ENCODE measurements at regions not wholly inside any gene's neighbourhood (a gene's known extent, or its start where the extent isn't known, plus 50 kb on each side); places are given as distances from the start of the nearest gene placed in this dataset.
"Not testable (repeated sequence)": the region's sequence is repeated elsewhere in the genome, so short reads cannot be mapped to it uniquely, and the experiment has no call there.

GRCh38 chr10:100661520-100661919, 83.9 kb upstream of the PAX2 start:
- no peak for DNase-seq (ENCODE audit: low read depth in 3 of 3)

- DNase-seq (ENCODE audit: low read depth in 3 of 3) = no peak
Measured at GRCh38 chr10:100662067-100662466, 83.3 kb upstream of the PAX2 start.

GRCh38 chr10:100664316-100665149, 80.8 kb upstream of the PAX2 start:
- DNase-seq (ENCODE audit: low read depth in 3 of 3) = no peak

GRCh38 chr10:100666634-100667033, 78.7 kb upstream of the PAX2 start:
- DNase-seq (ENCODE audit: low read depth in 3 of 3) = not testable (repeated sequence)

GRCh38 chr10:100669616-100670015, 75.8 kb upstream of the PAX2 start:
- DNase-seq (ENCODE audit: low read depth in 3 of 3) = no peak

- no peak for DNase-seq (ENCODE audit: low read depth in 3 of 3)
Measured at GRCh38 chr10:100670368-100670767, 75.0 kb upstream of the PAX2 start.

- DNase-seq (ENCODE audit: low read depth in 3 of 3) = peak in 2 of 3 experiments; percentile 33 to 49
Measured at GRCh38 chr10:100670828-100671479, 74.4 kb upstream of the PAX2 start.

- no peak for DNase-seq (ENCODE audit: low read depth in 3 of 3)
Measured at GRCh38 chr10:100672199-100672598, 73.2 kb upstream of the PAX2 start.

GRCh38 chr10:100677290-100677945, 68.0 kb upstream of the PAX2 start:
- no peak for DNase-seq (ENCODE audit: low read depth in 3 of 3)

- DNase-seq (ENCODE audit: low read depth in 3 of 3) = no peak
Measured at GRCh38 chr10:100679327-100679726, 66.1 kb upstream of the PAX2 start.

- DNase-seq (ENCODE audit: low read depth in 3 of 3) = no peak
Measured at GRCh38 chr10:100683004-100683403, 62.4 kb upstream of the PAX2 start.

GRCh38 chr10:100683545-100684300, 61.7 kb upstream of the PAX2 start:
- DNase-seq (ENCODE audit: low read depth in 3 of 3) = no peak

GRCh38 chr10:100684688-100685235, 60.6 kb upstream of the PAX2 start:
- no peak for DNase-seq (ENCODE audit: low read depth in 3 of 3)

GRCh38 chr10:100685331-100685730, 60.1 kb upstream of the PAX2 start:
- DNase-seq (ENCODE audit: low read depth in 3 of 3) = no peak

- DNase-seq (ENCODE audit: low read depth in 3 of 3) = no peak
Measured at GRCh38 chr10:100687143-100688003, 58.0 kb upstream of the PAX2 start.

GRCh38 chr10:100688201-100688600, 57.2 kb upstream of the PAX2 start:
- DNase-seq (ENCODE audit: low read depth in 3 of 3) = no peak

- DNase-seq (ENCODE audit: low read depth in 3 of 3) = no peak
Measured at GRCh38 chr10:100693821-100694220, 51.6 kb upstream of the PAX2 start.
